A549 (cell line): ENCODE measurements at regions not wholly inside any gene's neighbourhood (a gene's known extent, or its start where the extent isn't known, plus 50 kb on each side); places are given as distances from the start of the nearest gene placed in this dataset.
"Not testable (repeated sequence)": the region's sequence is repeated elsewhere in the genome, so short reads cannot be mapped to it uniquely, and the experiment has no call there.

Experiments
- ATAC-seq, 2 experiments: fragments of 200-7000 bp in 1 of 2; fragments of >200 bp in 1 of 2; cut with Nextera tagmentation in 1 of 2; cut with Tn5 transposase in 1 of 2; 3 replicates each; pipeline versions ENCODE4 v1.8.0 to v1.9.1; 2018 to 2020; ENCODE audit warnings: mild to moderate bottlenecking in 1 of 2, moderate library complexity in 1 of 2
- CTCF ChIA-PET: fragments of 300-600 bp; sonication (Branson Sonifier 250); formaldehyde crosslinking; extraction: SDS; loops from one replicate; lab custom pipeline; 2021; ENCODE audit warnings: antibody characterized with exemption, inconsistent platforms; lab: Yijun Ruan, JAX
- POLR2A ChIA-PET: fragments of 350-600 bp; formaldehyde crosslinking; extraction: SDS; loops from one replicate; lab custom pipeline; 2021; ENCODE audit warnings: antibody characterized with exemption, inconsistent platforms; lab: Yijun Ruan, JAX
- DNase-seq, 2 experiments: peaks; one replicate each; pipeline versions ENCODE4 v3.0.0 to v3.0.0-alpha.2; 2011 to 2016; ENCODE audit warnings: low read depth in 1 of 2, low spot score in 1 of 2
- FAIRE-seq: peaks from 2 replicates; lab custom pipeline; 2011; peaks lifted over from hg19 to GRCh38; lab: Jason Lieb, UNC
- H3K27ac ChIP-seq, 2 experiments: fragments of >200 bp; sonication (Bioruptor Twin); formaldehyde crosslinking; 3 replicates each; pipeline ENCODE4 v1.5.1; 2016 to 2017
- H3K4me1 ChIP-seq: fragments of >200 bp; sonication (Bioruptor Twin); formaldehyde crosslinking; 3 replicates; pipeline ENCODE4 v1.6.1; 2016
- H3K4me2 ChIP-seq: fragments of >200 bp; sonication (Bioruptor Twin); formaldehyde crosslinking; 3 replicates; pipeline ENCODE4 v1.6.1; 2016
- H3K4me3 ChIP-seq: fragments of >200 bp; sonication (Bioruptor Twin); formaldehyde crosslinking; 3 replicates; pipeline ENCODE4 v1.5.1; 2016
- H3K9me3 ChIP-seq: fragments of >200 bp; sonication (Bioruptor Twin); formaldehyde crosslinking; 3 replicates; pipeline ENCODE4 v1.6.1; 2016
- BHLHE40 ChIP-seq: IDR thresholded peaks from 2 replicates; pipeline ENCODE4 v1.6.1; 2012; ENCODE audit warnings: low read depth, low read length, inconsistent platforms
- ELK1 ChIP-seq: fragments of 150-350 bp; IDR thresholded peaks from 2 replicates; pipeline ENCODE4 v1.6.1; 2014; ENCODE audit warnings: low read depth, mild to moderate bottlenecking, low read length
- ESRRA ChIP-seq: fragments of 150-350 bp; IDR thresholded peaks from 2 replicates; pipeline ENCODE4 v1.6.1; 2014; ENCODE audit warnings: mild to moderate bottlenecking, low read length, borderline replicate concordance
- FOSL2 ChIP-seq, 2 experiments: fragments of 450-650 bp in 1 of 2; fragments of >200 bp in 1 of 2; sonication (Bioruptor Twin) in 1 of 2; formaldehyde crosslinking; IDR thresholded peaks; 2 replicates each; pipeline versions ENCODE4 v1.5.0 to v1.6.1; 2016 to 2020; ENCODE audit warnings: mild to moderate bottlenecking in 1 of 2, moderate library complexity in 1 of 2
- HEYL ChIP-seq: fragments of 250-450 bp; sonication (Bioruptor Pico); IDR thresholded peaks from 2 replicates; pipeline ENCODE4 v1.8.0; 2021; ENCODE audit warnings: mild to moderate bottlenecking, moderate library complexity
- HMGXB4 ChIP-seq: fragments of 250-450 bp; sonication (Bioruptor Pico); IDR thresholded peaks from 2 replicates; pipeline ENCODE4 v1.5.0; 2021; ENCODE audit warnings: mild to moderate bottlenecking, moderate library complexity, borderline replicate concordance
- KDM1A ChIP-seq: fragments of 200-600 bp; sonication (generic); IDR thresholded peaks from 2 replicates; pipeline ENCODE4 v1.6.1; 2016; ENCODE audit warnings: low read depth, mild to moderate bottlenecking
- MAFK ChIP-seq: fragments of 450-650 bp; IDR thresholded peaks from 2 replicates; pipeline ENCODE4 v1.6.1; 2014; ENCODE audit not compliant: partially characterized antibody
- MYC ChIP-seq: IDR thresholded peaks from 2 replicates; pipeline ENCODE4 v1.6.1; 2012; ENCODE audit warnings: mild to moderate bottlenecking, inconsistent platforms, low read length, improper control_type of control experiment, borderline replicate concordance
- NPAS2 ChIP-seq: fragments of 250-450 bp; sonication (Bioruptor Pico); IDR thresholded peaks from 2 replicates; pipeline ENCODE4 v1.8.0; 2022; ENCODE audit warnings: mild to moderate bottlenecking, moderate library complexity, borderline replicate concordance
- NR3C1 ChIP-seq: fragments of >200 bp; sonication (Bioruptor Twin); formaldehyde crosslinking; IDR thresholded peaks from 3 replicates; pipeline ENCODE4 v1.6.1; 2017
- PHF8 ChIP-seq: fragments of 200-600 bp; sonication (generic); IDR thresholded peaks from 2 replicates; pipeline ENCODE4 v1.6.1; 2016; ENCODE audit warnings: low read depth, mild to moderate bottlenecking, antibody characterized with exemption, moderate library complexity, borderline replicate concordance
- RAD21 ChIP-seq, 2 experiments: fragments of >200 bp in 1 of 2; sonication (Bioruptor Twin) in 1 of 2; formaldehyde crosslinking in 1 of 2; IDR thresholded peaks in 1 of 2; conservative IDR thresholded peaks in 1 of 2; 2 replicates in 1 of 2; 3 replicates in 1 of 2; pipeline ENCODE4 v1.6.1; 2012 to 2018; ENCODE audit warnings: inconsistent platforms in 1 of 2
- REST ChIP-seq: fragments of 200-600 bp; sonication (generic); IDR thresholded peaks from 2 replicates; pipeline ENCODE4 v1.6.1; 2016; ENCODE audit warnings: antibody characterized with exemption, mild to moderate bottlenecking, moderate library complexity
- RFX5 ChIP-seq: fragments of 450-650 bp; IDR thresholded peaks from 2 replicates; pipeline ENCODE4 v1.7.1; 2014; ENCODE audit warnings: antibody characterized with exemption, mild to moderate bottlenecking, moderate library complexity
- SMC3 ChIP-seq: fragments of >200 bp; sonication (Bioruptor Twin); formaldehyde crosslinking; IDR thresholded peaks from 3 replicates; pipeline ENCODE4 v1.6.1; 2018; ENCODE audit warnings: inconsistent platforms
- TP53 ChIP-seq: fragments of 250-450 bp; sonication (Bioruptor Pico); IDR thresholded peaks from 2 replicates; pipeline ENCODE4 v1.5.0; 2021; ENCODE audit warnings: mild to moderate bottlenecking, moderate library complexity
- USF2 ChIP-seq: fragments of 450-650 bp; IDR thresholded peaks from 2 replicates; pipeline ENCODE4 v1.6.1; 2014; ENCODE audit warnings: antibody characterized with exemption
- WGBS: methylation state at CpG from one replicate; pipeline ENCODE4 v1.1.6; 2017; ENCODE audit errors: missing lambda C conversion rate; 5-methylcytosine and 5-hydroxymethylcytosine counted together

GRCh38 chr19:13672480-13673175 lies 91.7 kb upstream of the MRI1 start:
- peak; percentile 43; the same call in 1 of the 2 replicates for TF ChIP-seq USF2
- H3K27ac ChIP-seq, H3K9me3 ChIP-seq, POLR2A ChIA-PET, H3K4me2 ChIP-seq, H3K4me3 ChIP-seq, H3K4me1 ChIP-seq, CTCF ChIA-PET, FAIRE-seq: not testable (repeated sequence)
- 45% methylated on average over 7 of the region's 7 CpGs for WGBS
- peak in 1 of 2 experiments; percentile 76 for DNase-seq
- 0 out of 6 replicates have a peak, but pooled peaks of 1 of the 2 experiments have one; percentile 37 for ATAC-seq

- ATAC-seq, result no peak
- ChIA-PET CTCF (interaction anchor here (1.2 kb wide), 1 partner anchor 8 kb away, joined by 3 read pairs; no protein-coding TSS in a partner anchor), POLR2A (no interaction called here)
- H3K4me2 ChIP-seq, result no peak overlapping the region
- no peak for FAIRE-seq
- no peak overlapping the region for H3K27ac ChIP-seq
- DNase-seq, result no peak
- no peak for TF ChIP-seq RFX5
- no peak for TF ChIP-seq TP53
- no peak for TF ChIP-seq HEYL (CRISPR knock-in tag)
- no peak for TF ChIP-seq MAFK
- TF ChIP-seq FOSL2 (IDR thresholded peaks at IDR 0.05), result no peak
- TF ChIP-seq FOSL2 (CRISPR knock-in tag; IDR thresholded peaks at IDR 0.05), result no peak
- TF ChIP-seq PHF8, result no peak
- no peak for TF ChIP-seq ESRRA
- TF ChIP-seq SMC3, result no peak
- no peak for TF ChIP-seq MYC
- TF ChIP-seq KDM1A, result no peak
- no peak overlapping the region for H3K4me3 ChIP-seq
- 29% methylated on average over 4 of the region's 4 CpGs for WGBS
- H3K4me1 ChIP-seq, result no peaks in the 10 kb centered on the region
- peaks cover 2% of the 10 kb centered on the region; the same call in 1 of the 3 replicates for H3K9me3 ChIP-seq
Observed at GRCh38 chr19:13670846-13671245, 93.5 kb upstream of the MRI1 start.

- ATAC-seq, result no peak
- no peak for DNase-seq
- peaks cover 2% of the 10 kb centered on the region; the same call in 1 of the 3 replicates for H3K9me3 ChIP-seq
- WGBS, result 74% methylated on average over 4 of the region's 4 CpGs
- TF ChIP-seq NR3C1 (no peak), FOSL2 (IDR thresholded peaks at IDR 0.05) (no peak), FOSL2 (CRISPR knock-in tag; IDR thresholded peaks at IDR 0.05) (no peak), RAD21 (conservative IDR thresholded peaks at IDR 0.05 in 1 of 2, IDR thresholded peaks at IDR 0.05 in 1 of 2) (no peak), ELK1 (no peak)
- H3K4me2 ChIP-seq, result no peak overlapping the region
- CTCF ChIA-PET, result interaction anchor here (0.7 to 1.2 kb wide), 2 partner anchors 9 to 12 kb away, joined by 3 read pairs; no protein-coding TSS in a partner anchor
- H3K4me3 ChIP-seq, result no peak overlapping the region
- no peak for FAIRE-seq
- no peaks in the 10 kb centered on the region for H3K4me1 ChIP-seq
- POLR2A ChIA-PET, result no interaction called here
- H3K27ac ChIP-seq, result no peak overlapping the region
Observed at GRCh38 chr19:13669780-13670355, 94.5 kb upstream of the MRI1 start.

GRCh38 chr19:13668964-13669363 lies 95.4 kb upstream of the MRI1 start:
- ChIA-PET CTCF (no interaction called here), POLR2A (no interaction called here)
- FAIRE-seq (no peak), DNase-seq (peak in 1 of 2 experiments; percentile 20), ATAC-seq (no peak)
- 26% methylated on average over 9 of the region's 9 CpGs for WGBS
- Histone ChIP-seq H3K27ac (no peak overlapping the region), H3K4me1 (no peaks in the 10 kb centered on the region), H3K9me3 (peaks cover 2% of the 10 kb centered on the region; the same call in 1 of the 3 replicates), H3K4me2 (no peak overlapping the region), H3K4me3 (no peak overlapping the region)
- TF ChIP-seq HMGXB4 (no peak), USF2 (peak; percentile 43), NPAS2 (CRISPR knock-in tag) (no peak), REST (no peak), BHLHE40 (no peak)
